H9 (cell line): ENCODE measurements at regions not wholly inside any gene's neighbourhood (a gene's known extent, or its start where the extent isn't known, plus 50 kb on each side); places are given as distances from the start of the nearest gene placed in this dataset.

Experiments
- DNase-seq: peaks from one replicate; pipeline ENCODE4 v3.0.0-alpha.2; 2017
- H2AFZ ChIP-seq: one replicate; pipeline ENCODE4 v1.6.1; 2013; ENCODE audit warnings: mild to moderate bottlenecking, low read length, control low read depth, moderate library complexity
- H2AK5ac ChIP-seq: 2 replicates; pipeline ENCODE4 v1.6.1; 2013; ENCODE audit warnings: low read length, control low read depth, mixed read lengths; ENCODE audit not compliant: insufficient read length
- H2BK120ac ChIP-seq: one replicate; pipeline ENCODE4 v1.6.1; 2013; ENCODE audit warnings: low read depth, mild to moderate bottlenecking, low read length, control low read depth, inconsistent platforms; ENCODE audit not compliant: poor library complexity, severe bottlenecking
- H2BK12ac ChIP-seq: 2 replicates; pipeline ENCODE4 v1.6.1; 2013; ENCODE audit warnings: low read length, control low read depth, mixed read lengths, low read depth; ENCODE audit not compliant: insufficient read length
- H2BK15ac ChIP-seq: 2 replicates; pipeline ENCODE4 v1.6.1; 2013; ENCODE audit warnings: low read depth, low read length, control low read depth
- H2BK20ac ChIP-seq: one replicate; pipeline ENCODE4 v1.6.1; 2013; ENCODE audit warnings: low read depth, mild to moderate bottlenecking, low read length, control low read depth, inconsistent platforms; ENCODE audit not compliant: poor library complexity, severe bottlenecking
- H2BK5ac ChIP-seq: 2 replicates; pipeline ENCODE4 v1.6.1; 2013; ENCODE audit warnings: low read length, control low read depth, mixed read lengths; ENCODE audit not compliant: insufficient read length
- H3K14ac ChIP-seq: 2 replicates; pipeline ENCODE4 v1.6.1; 2013; ENCODE audit warnings: low read length, control low read depth; ENCODE audit not compliant: insufficient read depth
- H3K18ac ChIP-seq: 2 replicates; pipeline ENCODE4 v1.6.1; 2013; ENCODE audit warnings: low read depth, mild to moderate bottlenecking, mixed read lengths, low read length, control low read depth; ENCODE audit not compliant: insufficient read length
- H3K23ac ChIP-seq: 2 replicates; pipeline ENCODE4 v1.6.1; 2013; ENCODE audit warnings: low read length, control low read depth, mixed read lengths, low read depth; ENCODE audit not compliant: insufficient read length
- H3K23me2 ChIP-seq: 2 replicates; pipeline ENCODE4 v1.6.1; 2013; ENCODE audit warnings: low read depth, mild to moderate bottlenecking, mixed read lengths, low read length, control low read depth; ENCODE audit not compliant: insufficient read length, poor library complexity, severe bottlenecking
- H3K27ac ChIP-seq: 2 replicates; pipeline ENCODE4 v1.5.1; 2013; ENCODE audit warnings: low read length, control low read depth, mixed read lengths, low read depth; ENCODE audit not compliant: insufficient read length
- H3K27me3 ChIP-seq: 2 replicates; pipeline ENCODE4 v1.6.1; 2013; ENCODE audit warnings: low read length, control low read depth, inconsistent platforms; ENCODE audit not compliant: insufficient read depth
- H3K4ac ChIP-seq: 2 replicates; pipeline ENCODE4 v1.6.1; 2013; ENCODE audit warnings: low read depth, mild to moderate bottlenecking, control low read depth, inconsistent platforms, low read length, moderate library complexity
- H3K4me1 ChIP-seq: 2 replicates; pipeline ENCODE4 v1.6.1; 2013; ENCODE audit warnings: low read length, control low read depth, inconsistent platforms; ENCODE audit not compliant: insufficient read depth
- H3K4me2 ChIP-seq: 2 replicates; pipeline ENCODE4 v1.6.1; 2013; ENCODE audit warnings: low read length, control low read depth, mixed read lengths; ENCODE audit not compliant: insufficient read length, insufficient read depth
- H3K56ac ChIP-seq: 2 replicates; pipeline ENCODE4 v1.6.1; 2013; ENCODE audit warnings: low read depth, mild to moderate bottlenecking, mixed read lengths, low read length, control low read depth; ENCODE audit not compliant: insufficient read length
- H3K79me1 ChIP-seq: 2 replicates; pipeline ENCODE4 v1.6.1; 2013; ENCODE audit warnings: low read depth, mild to moderate bottlenecking, moderate library complexity, low read length, control low read depth, inconsistent platforms; ENCODE audit not compliant: insufficient read depth, poor library complexity, severe bottlenecking
- H3K79me2 ChIP-seq: 2 replicates; pipeline ENCODE4 v1.6.1; 2013; ENCODE audit warnings: low read length, control low read depth, inconsistent platforms; ENCODE audit not compliant: insufficient read depth
- H3K9ac ChIP-seq: 2 replicates; pipeline ENCODE4 v1.6.1; 2013; ENCODE audit warnings: low read length, control low read depth, mixed read lengths; ENCODE audit not compliant: insufficient read length; ENCODE audit errors: extremely low read depth
- H3K9me3 ChIP-seq: one replicate; pipeline ENCODE4 v1.6.1; 2013; ENCODE audit warnings: low read depth, low read length, inconsistent platforms; ENCODE audit not compliant: control insufficient read depth
- H3T11ph ChIP-seq: one replicate; pipeline ENCODE4 v1.6.1; 2013; ENCODE audit warnings: mild to moderate bottlenecking, low read length, control low read depth, inconsistent platforms
- H4K20me1 ChIP-seq: one replicate; pipeline ENCODE4 v1.6.1; 2013; ENCODE audit not compliant: control insufficient read depth, insufficient read length, insufficient read depth
- H4K5ac ChIP-seq: 2 replicates; pipeline ENCODE4 v1.6.1; 2013; ENCODE audit warnings: low read depth, mild to moderate bottlenecking, mixed read lengths, low read length, control low read depth; ENCODE audit not compliant: insufficient read length
- H4K8ac ChIP-seq: replicated peaks from 2 replicates; pipeline ENCODE4 v1.6.1; 2013; ENCODE audit warnings: low read length, control low read depth, mixed read lengths, low read depth; ENCODE audit not compliant: insufficient read length
- H4K91ac ChIP-seq: 2 replicates; pipeline ENCODE4 v1.6.1; 2013; ENCODE audit warnings: low read depth, mild to moderate bottlenecking, moderate library complexity, mixed read lengths, low read length, control low read depth; ENCODE audit not compliant: insufficient read length
- H3K27ac Mint-ChIP-seq, 3 experiments: 2 replicates in 2 of 3; 3 replicates in 1 of 3; pipeline ENCODE4 v1.8.0; 2020 to 2021; ENCODE audit warnings: mixed read lengths in 3 of 3, mild to moderate bottlenecking in 1 of 3, moderate library complexity in 1 of 3
- H3K27me3 Mint-ChIP-seq: 2 replicates; pipeline ENCODE4 v1.8.0; 2021; ENCODE audit warnings: low read depth, mild to moderate bottlenecking, moderate library complexity, mixed read lengths
- H3K36me3 Mint-ChIP-seq, 3 experiments: 2 replicates in 2 of 3; 3 replicates in 1 of 3; pipeline ENCODE4 v1.8.0; 2020 to 2021; ENCODE audit warnings: low read depth in 3 of 3, mixed read lengths in 3 of 3; ENCODE audit not compliant: insufficient read depth in 1 of 3
- H3K4me1 Mint-ChIP-seq, 2 experiments: 2 replicates each; pipeline ENCODE4 v1.8.0; 2020; ENCODE audit warnings: mixed read lengths in 2 of 2
- H3K4me3 Mint-ChIP-seq, 2 experiments: 2 replicates in 1 of 2; 3 replicates in 1 of 2; pipeline ENCODE4 v1.8.0; 2020 to 2021; ENCODE audit warnings: mild to moderate bottlenecking in 2 of 2, mixed read lengths in 2 of 2, moderate library complexity in 1 of 2
- H3K9me3 Mint-ChIP-seq, 2 experiments: 2 replicates in 1 of 2; 3 replicates in 1 of 2; pipeline ENCODE4 v1.8.0; 2020; ENCODE audit warnings: mild to moderate bottlenecking in 2 of 2, mixed read lengths in 2 of 2, moderate library complexity in 1 of 2
- CTCF ChIP-seq: fragments of 200-600 bp; sonication (generic); conservative IDR thresholded peaks from 3 replicates; pipeline ENCODE4 v1.8.0; 2021; ENCODE audit warnings: antibody characterized with exemption, mild to moderate bottlenecking
- WGBS: extraction: QIAGEN DNeasy Blood & Tissue Kit; methylation state at CpG from one replicate; pipeline ENCODE4 v1.1.7; 2013; ENCODE audit warnings: missing lambda C conversion rate, low lambda C conversion rate, mixed read lengths; ENCODE audit not compliant: insufficient read length; ENCODE audit errors: extremely low coverage; 5-methylcytosine and 5-hydroxymethylcytosine counted together

DNA sequence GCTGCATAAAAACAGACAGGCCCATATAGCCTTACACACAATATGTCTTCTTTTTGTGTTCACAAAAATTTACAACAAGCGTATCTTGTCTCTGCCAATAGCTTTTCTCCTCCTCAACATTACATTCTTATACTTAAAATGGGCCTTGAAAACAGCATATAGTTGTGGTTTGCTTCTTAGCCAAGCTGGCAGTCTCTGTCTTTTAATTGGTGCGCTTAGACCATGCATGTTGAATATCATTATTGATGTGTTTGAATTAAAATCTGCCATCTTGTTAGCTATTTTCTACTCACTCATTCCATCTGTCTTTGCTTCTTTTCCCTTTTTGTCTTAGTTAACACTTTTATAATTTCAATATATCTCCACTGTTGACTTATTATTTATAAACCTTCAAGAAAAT is 76.4 kb downstream of the ING1 start:
- peaks cover 8 to 15% of the 10 kb centered on the region in 2 experiments; a peak in 4 of 5 replicates for H3K9me3 Mint-ChIP-seq
- peaks cover 5% of the 10 kb centered on the region in 2 experiments for H3K4me1 Mint-ChIP-seq
- WGBS: no CpG with 5 or more reads among the region's 2 CpGs
- peaks cover 0 to 3% (median 2%) of the 10 kb centered on the region in 3 experiments; a peak in 3 of 7 replicates for H3K36me3 Mint-ChIP-seq
- no peak overlapping the region for H3K56ac ChIP-seq
- no peak overlapping the region for H2BK15ac ChIP-seq
- no peak overlapping the region for H2BK5ac ChIP-seq
- no peak overlapping the region for H4K5ac ChIP-seq
- H3K27ac ChIP-seq: no peak overlapping the region
- no peak overlapping the region for H2BK12ac ChIP-seq
- H3K79me2 ChIP-seq: no peaks in the 10 kb centered on the region
- H4K20me1 ChIP-seq: no peaks in the 10 kb centered on the region
- no peak overlapping the region for H3K4me2 ChIP-seq
- H3K4ac ChIP-seq: no peak overlapping the region
- no peak overlapping the region for H3K9ac ChIP-seq
- H3K4me3 Mint-ChIP-seq: no peak overlapping the region
- no peak overlapping the region for H3K23ac ChIP-seq
- H3K9me3 ChIP-seq: peaks cover 5% of the 10 kb centered on the region
- no peak overlapping the region for H2AFZ ChIP-seq
- H3K27ac Mint-ChIP-seq: no peak overlapping the region
- H3K4me1 ChIP-seq: peaks cover under 1% of the 10 kb centered on the region; the same call in 1 of the 2 replicates
- no peak overlapping the region for H4K8ac ChIP-seq
- H3K79me1 ChIP-seq: no peaks in the 10 kb centered on the region
- H3K18ac ChIP-seq: no peak overlapping the region
- TF ChIP-seq CTCF: no peak
- H3K27me3 Mint-ChIP-seq: peaks cover 38% of the 10 kb centered on the region
- H3K23me2 ChIP-seq: no peaks in the 10 kb centered on the region
- no peak overlapping the region for H3T11ph ChIP-seq
- no peak overlapping the region for H3K14ac ChIP-seq
- H2BK20ac ChIP-seq: no peak overlapping the region
- no peak for DNase-seq
- no peaks in the 10 kb centered on the region for H3K27me3 ChIP-seq
- no peak overlapping the region for H2BK120ac ChIP-seq
- no peak overlapping the region for H4K91ac ChIP-seq
- no peak overlapping the region for H2AK5ac ChIP-seq
